ENCODE measurements at regions not wholly inside any gene's neighbourhood (a gene's known extent, or its start where the extent isn't known, plus 50 kb on each side); places are given as distances from the start of the nearest gene placed in this dataset.

DNA sequence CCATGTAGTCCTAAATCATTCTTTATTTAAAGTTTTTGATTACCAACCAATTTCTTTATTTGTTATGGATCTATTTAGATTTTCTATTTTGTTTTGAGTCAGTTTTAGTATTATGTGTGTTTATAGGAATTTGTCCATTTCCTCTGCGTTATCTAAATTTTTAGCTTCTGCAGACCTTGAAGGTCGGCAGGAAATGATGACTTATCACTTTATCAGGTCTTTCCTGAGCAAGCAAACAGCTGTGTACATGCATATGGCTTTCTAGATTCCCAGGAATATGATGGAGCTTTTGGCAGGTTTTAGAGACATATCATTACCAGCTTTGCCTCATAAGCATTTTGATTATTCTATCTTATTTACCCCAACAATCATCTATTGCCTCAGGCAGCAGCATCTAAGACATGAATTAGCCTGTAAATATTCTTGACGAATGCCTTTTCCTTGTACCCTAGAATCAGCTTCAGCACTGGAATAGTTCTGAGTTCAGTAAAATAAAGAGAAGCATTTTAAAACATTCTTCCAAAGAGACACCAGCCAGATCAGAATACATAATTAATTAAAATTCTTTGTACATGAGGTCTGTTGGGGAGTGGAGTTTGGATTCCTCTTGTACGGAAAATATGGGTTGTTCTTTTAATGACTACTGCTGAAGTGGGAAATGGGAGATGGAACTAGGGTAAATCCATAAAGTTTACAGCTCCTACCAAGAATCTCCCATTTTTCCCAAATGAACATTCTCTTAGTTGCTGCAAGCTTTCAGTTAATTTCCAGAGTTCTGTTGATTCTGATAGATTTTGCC is 408.8 kb upstream of the SEMA3C start:
- TF ChIP-seq POLR2A (IDR thresholded peaks at IDR 0.05) = no peak
- TF ChIP-seq, protein P1, sequence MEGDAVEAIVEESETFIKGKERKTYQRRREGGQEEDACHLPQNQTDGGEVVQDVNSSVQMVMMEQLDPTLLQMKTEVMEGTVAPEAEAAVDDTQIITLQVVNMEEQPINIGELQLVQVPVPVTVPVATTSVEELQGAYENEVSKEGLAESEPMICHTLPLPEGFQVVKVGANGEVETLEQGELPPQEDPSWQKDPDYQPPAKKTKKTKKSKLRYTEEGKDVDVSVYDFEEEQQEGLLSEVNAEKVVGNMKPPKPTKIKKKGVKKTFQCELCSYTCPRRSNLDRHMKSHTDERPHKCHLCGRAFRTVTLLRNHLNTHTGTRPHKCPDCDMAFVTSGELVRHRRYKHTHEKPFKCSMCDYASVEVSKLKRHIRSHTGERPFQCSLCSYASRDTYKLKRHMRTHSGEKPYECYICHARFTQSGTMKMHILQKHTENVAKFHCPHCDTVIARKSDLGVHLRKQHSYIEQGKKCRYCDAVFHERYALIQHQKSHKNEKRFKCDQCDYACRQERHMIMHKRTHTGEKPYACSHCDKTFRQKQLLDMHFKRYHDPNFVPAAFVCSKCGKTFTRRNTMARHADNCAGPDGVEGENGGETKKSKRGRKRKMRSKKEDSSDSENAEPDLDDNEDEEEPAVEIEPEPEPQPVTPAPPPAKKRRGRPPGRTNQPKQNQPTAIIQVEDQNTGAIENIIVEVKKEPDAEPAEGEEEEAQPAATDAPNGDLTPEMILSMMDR (IDR thresholded peaks at IDR 0.05) = no peak
